CD4-positive, alpha-beta T cell (primary cell): ENCODE measurements at regions not wholly inside any gene's neighbourhood (a gene's known extent, or its start where the extent isn't known, plus 50 kb on each side); places are given as distances from the start of the nearest gene placed in this dataset.
"Not testable (repeated sequence)": the region's sequence is repeated elsewhere in the genome, so short reads cannot be mapped to it uniquely, and the experiment has no call there.

Experiments
- ATAC-seq: fragments of 200-7000 bp; cut with Tn5 transposase; one replicate; pipeline ENCODE4 v1.10.0; 2022; ENCODE audit warnings: mild to moderate bottlenecking; ENCODE audit not compliant: poor library complexity
- CTCF ChIA-PET: fragments of 350-600 bp; sonication (Branson Sonifier 250); formaldehyde crosslinking; loops from one replicate; lab custom pipeline; 2021; ENCODE audit warnings: antibody characterized with exemption, inconsistent platforms; lab: Charles Lee
- POLR2A ChIA-PET: fragments of 350-600 bp; sonication (Branson Sonifier 250); formaldehyde crosslinking; loops from one replicate; lab custom pipeline; 2021; ENCODE audit warnings: antibody characterized with exemption, inconsistent platforms; lab: Charles Lee
- DNase-seq, 14 experiments: peaks; one replicate each; pipeline ENCODE4 v3.0.0-alpha.2; 2013 to 2020; ENCODE audit warnings: mixed read lengths in 2 of 14
- H3K27ac ChIP-seq, 2 donors: one replicate each; pipeline versions ENCODE4 v1.5.1 to v1.7.0; 2013; ENCODE audit warnings: low read length in 2 of 2, low read depth in 1 of 2, mild to moderate bottlenecking in 1 of 2
- H3K27me3 ChIP-seq, 2 experiments: 1 replicate in 1 of 2; 2 replicates in 1 of 2; pipeline versions ENCODE4 v1.6.1 to v1.7.0; 2013; ENCODE audit warnings: low read length in 2 of 2, control low read depth in 1 of 2, mild to moderate bottlenecking in 1 of 2, moderate library complexity in 1 of 2; ENCODE audit not compliant: insufficient read depth in 2 of 2, control insufficient read depth in 1 of 2
- H3K36me3 ChIP-seq: one replicate; pipeline ENCODE4 v1.6.1; 2013; ENCODE audit warnings: low read length, control low read depth; ENCODE audit not compliant: insufficient read depth
- H3K4me1 ChIP-seq: one replicate; pipeline ENCODE4 v1.6.1; 2013; ENCODE audit warnings: low read length, control low read depth; ENCODE audit not compliant: insufficient read depth
- H3K4me3 ChIP-seq: one replicate; pipeline ENCODE4 v1.5.1; 2013; ENCODE audit warnings: mild to moderate bottlenecking, low read length, moderate library complexity
- H3K9me3 ChIP-seq, 2 experiments: 1 replicate in 1 of 2; 2 replicates in 1 of 2; pipeline versions ENCODE4 v1.6.1 to v1.7.0; 2013; ENCODE audit warnings: low read length in 2 of 2, mild to moderate bottlenecking in 2 of 2, control low read depth in 1 of 2, moderate library complexity in 1 of 2; ENCODE audit not compliant: control insufficient read depth in 1 of 2, insufficient read depth in 1 of 2
- H3K27ac Mint-ChIP-seq: one replicate; pipeline ENCODE4 v1.8.0; 2020; ENCODE audit warnings: mixed read lengths
- H3K27me3 Mint-ChIP-seq: one replicate; pipeline ENCODE4 v1.8.0; 2021; ENCODE audit warnings: mixed read lengths
- H3K36me3 Mint-ChIP-seq: one replicate; pipeline ENCODE4 v1.8.0; 2021; ENCODE audit warnings: low read depth, mixed read lengths
- H3K4me1 Mint-ChIP-seq: one replicate; pipeline ENCODE4 v1.8.0; 2021; ENCODE audit warnings: low read depth, mixed read lengths
- H3K4me3 Mint-ChIP-seq: one replicate; pipeline ENCODE4 v1.8.0; 2020; ENCODE audit warnings: mild to moderate bottlenecking, mixed read lengths
- H3K9me3 Mint-ChIP-seq: one replicate; pipeline ENCODE4 v1.8.0; 2020; ENCODE audit warnings: mixed read lengths
- CTCF ChIP-seq: fragments of 200-600 bp; IDR thresholded peaks from one replicate; pipeline ENCODE4 v1.8.0; 2022; ENCODE audit warnings: antibody characterized with exemption, mild to moderate bottlenecking
- intact Hi-C, 2 experiments: fragments of 100-400 bp; cut with DNase I in 1 of 2; cut with micrococcal nuclease in 1 of 2; formaldehyde crosslinking; loops; one replicate each; pipeline versions ENCODE4 v1.15.1 to v1.9.0; 2023 to 2025; cut with DNase I, micrococcal nuclease

- Histone ChIP-seq H3K36me3 (no peaks in the 10 kb centered on the region), H3K9me3 (no peaks in the 10 kb centered on the region), H3K4me1 (no peaks in the 10 kb centered on the region), H3K27ac (no peak overlapping the region), H3K4me3 (no peak overlapping the region), H3K27me3 (peaks cover 2 to 10% of the 10 kb centered on the region in 2 experiments)
- ChIA-PET CTCF (no interaction called here), POLR2A (no interaction called here)
- Mint-ChIP-seq H3K36me3 (no peaks in the 10 kb centered on the region), H3K4me3 (no peak overlapping the region), H3K9me3 (no peaks in the 10 kb centered on the region), H3K27me3 (peaks cover 25% of the 10 kb centered on the region), H3K4me1 (no peaks in the 10 kb centered on the region), H3K27ac (no peak overlapping the region)
- intact Hi-C loops = no loop called here
- no peak for ATAC-seq
- no peak for DNase-seq
- no peak for TF ChIP-seq CTCF
Observed at GRCh38 chr15:68494573-68495110, 62.7 kb upstream of the ITGA11 start.

- H3K4me3 ChIP-seq = no peak overlapping the region
- no peaks in the 10 kb centered on the region for H3K4me1 ChIP-seq
- no peaks in the 10 kb centered on the region for H3K9me3 Mint-ChIP-seq
- H3K9me3 ChIP-seq = no peaks in the 10 kb centered on the region
- H3K36me3 ChIP-seq = no peaks in the 10 kb centered on the region
- H3K4me1 Mint-ChIP-seq = no peaks in the 10 kb centered on the region
- peaks cover 24% of the 10 kb centered on the region for H3K27me3 Mint-ChIP-seq
- no peak for TF ChIP-seq CTCF
- no peaks in the 10 kb centered on the region for H3K36me3 Mint-ChIP-seq
- POLR2A ChIA-PET = no interaction called here
- H3K27ac ChIP-seq = no peak overlapping the region
- H3K27ac Mint-ChIP-seq = no peak overlapping the region
- CTCF ChIA-PET = no interaction called here
- ATAC-seq (no peak), DNase-seq (no peak)
- H3K4me3 Mint-ChIP-seq = no peak overlapping the region
- intact Hi-C loops = no loop called here
- peaks cover 6 to 10% of the 10 kb centered on the region in 2 experiments for H3K27me3 ChIP-seq
Observed at GRCh38 chr15:68495221-68495950, 63.4 kb upstream of the ITGA11 start.

- POLR2A ChIA-PET = no interaction called here
- H3K27me3 ChIP-seq = peaks cover 6 to 10% of the 10 kb centered on the region in 2 experiments
- no peak for TF ChIP-seq CTCF
- Mint-ChIP-seq H3K27me3 (peaks cover 17% of the 10 kb centered on the region), H3K4me3 (no peak overlapping the region), H3K36me3 (no peaks in the 10 kb centered on the region), H3K4me1 (no peaks in the 10 kb centered on the region), H3K9me3 (no peaks in the 10 kb centered on the region), H3K27ac (no peak overlapping the region)
- H3K4me3 ChIP-seq = no peak overlapping the region
- H3K9me3 ChIP-seq = no peaks in the 10 kb centered on the region
- CTCF ChIA-PET = no interaction called here
- no peak overlapping the region for H3K27ac ChIP-seq
- H3K36me3 ChIP-seq = no peaks in the 10 kb centered on the region
- DNase-seq = no peak
- intact Hi-C loops = no loop called here
- no peak for ATAC-seq
- H3K4me1 ChIP-seq = no peaks in the 10 kb centered on the region
Observed at GRCh38 chr15:68495981-68496705, 64.2 kb upstream of the ITGA11 start.

GRCh38 chr15:68496751-68497150, 64.8 kb upstream of the ITGA11 start:
- H3K4me1 Mint-ChIP-seq, intact Hi-C loops: not testable (repeated sequence)

More at GRCh38 chr15:68496751-68497150, 64.8 kb upstream of the ITGA11 start:
- H3K4me3 Mint-ChIP-seq, H3K36me3 ChIP-seq, H3K36me3 Mint-ChIP-seq, CTCF ChIA-PET, H3K27ac Mint-ChIP-seq, H3K9me3 ChIP-seq, H3K9me3 Mint-ChIP-seq, H3K4me3 ChIP-seq, POLR2A ChIA-PET, ATAC-seq, H3K27ac ChIP-seq, DNase-seq, H3K4me1 ChIP-seq: not testable (repeated sequence)
- peaks cover 14% of the 10 kb centered on the region for H3K27me3 Mint-ChIP-seq
- H3K27me3 ChIP-seq = peaks cover 6 to 10% of the 10 kb centered on the region in 2 experiments
